ENCODE measurements at regions not wholly inside any gene's neighbourhood (a gene's known extent, or its start where the extent isn't known, plus 50 kb on each side); places are given as distances from the start of the nearest gene placed in this dataset.

- TF ChIP-seq POLR2A (IDR thresholded peaks at IDR 0.05) (no peak), CTCF (IDR thresholded peaks at IDR 0.05) (no peak), POLR2AphosphoS5 (IDR thresholded peaks at IDR 0.05) (no peak)
These were observed 155.4 kb downstream of the MED10 start for GRCh38 chr5:6222899-6223298.

Measured in breast epithelium (tissue), 3 donors.